K562 (cell line): ENCODE measurements at regions not wholly inside any gene's neighbourhood (a gene's known extent, or its start where the extent isn't known, plus 50 kb on each side); places are given as distances from the start of the nearest gene placed in this dataset.

ENCODE experiments used
- ELF1 ChIP-seq: fragments of 200-800 bp; sonication (Bioruptor generic); IDR thresholded peaks from 2 replicates; pipeline ENCODE4 v1.6.1; 2016; ENCODE audit warnings: missing genetic modification characterization, missing compliant biosample characterization
- HMBOX1 ChIP-seq: sonication (generic); IDR thresholded peaks from 2 replicates; pipeline ENCODE4 v1.6.1; 2016
- HNRNPUL1 ChIP-seq: fragments of 200-400 bp; formaldehyde crosslinking; IDR thresholded peaks from 2 replicates; pipeline ENCODE4 v1.6.1; 2017; ENCODE audit warnings: low read length
- MCM2 ChIP-seq: fragments of 450-650 bp; IDR thresholded peaks from 2 replicates; pipeline ENCODE4 v1.6.1; 2017; ENCODE audit warnings: low read depth, mild to moderate bottlenecking
- NFATC3 ChIP-seq: fragments of 450-650 bp; IDR thresholded peaks from 2 replicates; pipeline ENCODE4 v1.6.1; 2017; ENCODE audit warnings: mild to moderate bottlenecking
- POLR2AphosphoS5 ChIP-seq: IDR thresholded peaks from 2 replicates; pipeline ENCODE4 v1.6.1; 2011; ENCODE audit warnings: mild to moderate bottlenecking, low read depth, low read length, moderate library complexity; ENCODE audit not compliant: control insufficient read depth, insufficient read depth
- SETDB1 ChIP-seq: IDR thresholded peaks from one replicate; pipeline ENCODE4 v1.6.1; 2012; ENCODE audit warnings: low read length, control low read depth, inconsistent platforms
- TAF1 ChIP-seq: IDR thresholded peaks from 2 replicates; pipeline ENCODE4 v1.6.1; 2011; ENCODE audit warnings: mild to moderate bottlenecking, low read length, moderate library complexity; ENCODE audit not compliant: insufficient read depth, control insufficient read depth, severe bottlenecking; ENCODE audit errors: extremely low read depth
- TF ChIP-seq, protein P1 (sequence below), 3 experiments: IDR thresholded peaks in 2 of 3; conservative IDR thresholded peaks in 1 of 3; 2 replicates each; pipeline ENCODE4 v1.5.1; 2011 to 2012; ENCODE audit warnings: low read length in 3 of 3, mild to moderate bottlenecking in 3 of 3, control low read depth in 2 of 3, improper control_type of control experiment in 1 of 3, inconsistent platforms in 1 of 3, low read depth in 1 of 3, mixed read lengths in 1 of 3, moderate library complexity in 1 of 3; ENCODE audit not compliant: insufficient read depth in 2 of 3

DNA sequence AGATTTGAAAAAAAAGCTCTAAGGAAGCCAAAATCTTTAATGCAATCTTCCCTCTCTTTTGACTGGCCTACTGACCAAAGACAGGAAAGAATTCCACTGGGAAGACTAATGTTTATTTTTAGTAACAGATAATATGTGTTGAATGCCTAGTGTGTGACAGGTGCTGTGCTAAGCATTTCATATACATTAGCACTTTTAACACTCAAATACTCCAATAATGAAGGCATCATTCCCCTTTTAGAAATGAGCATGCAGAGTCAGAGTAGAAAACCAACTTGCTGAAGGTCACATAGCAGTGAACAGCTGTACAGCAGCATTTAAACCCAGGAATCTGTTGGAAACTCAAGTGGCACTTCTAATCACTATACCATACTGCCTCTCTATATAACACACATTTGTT is 170.6 kb downstream of the MINAR1 start:
- TF ChIP-seq, protein P1, sequence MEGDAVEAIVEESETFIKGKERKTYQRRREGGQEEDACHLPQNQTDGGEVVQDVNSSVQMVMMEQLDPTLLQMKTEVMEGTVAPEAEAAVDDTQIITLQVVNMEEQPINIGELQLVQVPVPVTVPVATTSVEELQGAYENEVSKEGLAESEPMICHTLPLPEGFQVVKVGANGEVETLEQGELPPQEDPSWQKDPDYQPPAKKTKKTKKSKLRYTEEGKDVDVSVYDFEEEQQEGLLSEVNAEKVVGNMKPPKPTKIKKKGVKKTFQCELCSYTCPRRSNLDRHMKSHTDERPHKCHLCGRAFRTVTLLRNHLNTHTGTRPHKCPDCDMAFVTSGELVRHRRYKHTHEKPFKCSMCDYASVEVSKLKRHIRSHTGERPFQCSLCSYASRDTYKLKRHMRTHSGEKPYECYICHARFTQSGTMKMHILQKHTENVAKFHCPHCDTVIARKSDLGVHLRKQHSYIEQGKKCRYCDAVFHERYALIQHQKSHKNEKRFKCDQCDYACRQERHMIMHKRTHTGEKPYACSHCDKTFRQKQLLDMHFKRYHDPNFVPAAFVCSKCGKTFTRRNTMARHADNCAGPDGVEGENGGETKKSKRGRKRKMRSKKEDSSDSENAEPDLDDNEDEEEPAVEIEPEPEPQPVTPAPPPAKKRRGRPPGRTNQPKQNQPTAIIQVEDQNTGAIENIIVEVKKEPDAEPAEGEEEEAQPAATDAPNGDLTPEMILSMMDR (IDR thresholded peaks at IDR 0.05 in 2 of 3, conservative IDR thresholded peaks at IDR 0.05 in 1 of 3; ENCODE audit: insufficient read depth in 2 of 3, low read depth in 1 of 3, low read length in 3 of 3): no peak
- TF ChIP-seq NFATC3 (no peak), POLR2AphosphoS5 (no peak), SETDB1 (no peak), ELF1 (tag) (no peak), MCM2 (no peak), HMBOX1 (no peak), HNRNPUL1 (no peak), TAF1 (no peak)
